GM12892 (cell line): ENCODE measurements at regions not wholly inside any gene's neighbourhood (a gene's known extent, or its start where the extent isn't known, plus 50 kb on each side); places are given as distances from the start of the nearest gene placed in this dataset.

Source experiments
- POLR2A ChIP-seq: IDR thresholded peaks from 2 replicates; pipeline ENCODE4 v1.6.1; 2011; ENCODE audit warnings: low read depth, low read length, control low read depth
- POLR2AphosphoS5 ChIP-seq: IDR thresholded peaks from 2 replicates; pipeline ENCODE4 v1.6.1; 2011; ENCODE audit warnings: low read depth, low read length, control low read depth
- TAF1 ChIP-seq: IDR thresholded peaks from 2 replicates; pipeline ENCODE4 v1.6.1; 2011; ENCODE audit warnings: low read depth, mild to moderate bottlenecking, control low read depth, low read length, borderline replicate concordance

DNA sequence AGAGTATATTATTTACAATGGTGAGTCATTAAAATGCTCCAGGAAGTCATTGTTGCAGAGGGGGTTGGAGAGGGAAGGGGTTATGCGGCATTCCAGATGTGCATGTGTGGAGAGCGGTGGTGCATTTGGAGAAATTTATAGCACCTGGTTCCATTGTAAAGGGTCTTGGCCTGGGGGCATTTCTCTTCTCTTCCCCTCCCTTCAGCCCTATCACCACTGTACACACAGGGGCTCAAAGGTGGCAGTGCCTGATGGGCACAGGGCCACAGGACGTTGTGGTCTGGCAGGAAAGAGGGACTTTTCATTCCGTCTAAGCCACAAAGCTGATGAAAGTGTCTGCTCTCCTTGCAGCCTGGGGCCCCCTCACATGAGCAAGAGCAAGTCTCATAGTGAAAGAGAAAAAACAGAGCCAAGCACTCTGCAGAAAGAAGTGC, 442.4 kb upstream of the ZNF462 start:
- TF ChIP-seq POLR2A = no peak
- no peak for TF ChIP-seq POLR2AphosphoS5
- no peak for TF ChIP-seq TAF1
